Effector memory CD8-positive, alpha-beta T cell (primary cell): ENCODE measurements at regions not wholly inside any gene's neighbourhood (a gene's known extent, or its start where the extent isn't known, plus 50 kb on each side); places are given as distances from the start of the nearest gene placed in this dataset.

Experiments used
- ATAC-seq: fragments of 150-1000 bp; cut with Tn5 transposase; replicated peaks from 2 replicates; pipeline ENCODE4 v1.10.0; 2021; ENCODE audit warnings: mild to moderate bottlenecking, moderate library complexity
- DNase-seq, 3 experiments: peaks; one replicate each; pipeline ENCODE4 v3.0.0; 2021
- H3K27ac Mint-ChIP-seq, 2 donors: one replicate each; pipeline ENCODE4 v1.8.0; 2022; ENCODE audit warnings: mild to moderate bottlenecking in 2 of 2, mixed read lengths in 2 of 2, moderate library complexity in 2 of 2
- H3K27me3 Mint-ChIP-seq, 2 donors: one replicate each; pipeline ENCODE4 v1.8.0; 2022; ENCODE audit warnings: mixed read lengths in 2 of 2
- H3K36me3 Mint-ChIP-seq: one replicate; pipeline ENCODE4 v1.8.0; 2022; ENCODE audit warnings: mild to moderate bottlenecking, moderate library complexity, mixed read lengths; ENCODE audit not compliant: insufficient read depth
- H3K4me1 Mint-ChIP-seq, 2 donors: one replicate each; pipeline ENCODE4 v1.8.0; 2022; ENCODE audit warnings: low read depth in 2 of 2, mixed read lengths in 2 of 2
- H3K4me3 Mint-ChIP-seq, 2 donors: one replicate each; pipeline ENCODE4 v1.8.0; 2022; ENCODE audit warnings: mild to moderate bottlenecking in 2 of 2, mixed read lengths in 2 of 2, moderate library complexity in 2 of 2
- H3K9me3 Mint-ChIP-seq, 2 donors: one replicate each; pipeline ENCODE4 v1.8.0; 2022; ENCODE audit warnings: mixed read lengths in 2 of 2

DNA sequence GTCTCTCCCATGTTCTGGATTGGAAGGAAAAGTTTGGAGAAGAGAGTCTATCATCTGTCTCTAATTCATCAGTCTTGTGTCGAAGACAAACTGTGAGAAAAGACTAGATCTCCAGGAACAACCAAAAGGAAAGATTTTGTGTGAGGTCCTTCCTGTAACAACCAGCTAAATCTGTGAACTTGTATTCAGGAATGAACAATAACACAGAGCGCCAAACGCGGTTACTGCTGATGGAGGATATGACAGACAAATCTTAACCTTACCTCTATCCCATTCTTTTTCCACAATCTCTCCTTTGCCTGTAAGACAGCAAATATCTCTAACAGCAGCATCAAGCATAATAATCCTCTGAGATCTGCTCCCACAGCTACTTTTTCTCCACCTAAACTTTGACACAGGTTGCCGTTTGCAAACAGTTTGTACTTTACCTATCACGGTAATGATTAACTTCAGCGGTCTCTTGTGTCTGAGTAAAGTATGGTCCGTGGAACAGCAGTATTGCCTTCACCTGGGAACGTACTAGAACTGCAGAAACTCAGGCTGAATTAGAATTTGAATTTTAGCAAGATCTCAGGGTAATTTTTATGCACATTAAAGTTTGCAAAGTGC lies 387.6 kb downstream of the ELAVL2 start:
- ATAC-seq = no peak
- no peak for DNase-seq
- H3K27ac Mint-ChIP-seq = no peak overlapping the region
- H3K36me3 Mint-ChIP-seq = no peaks in the 10 kb centered on the region
- peaks cover 0 to 8% of the 10 kb centered on the region in 2 donors for H3K9me3 Mint-ChIP-seq
- H3K4me3 Mint-ChIP-seq = no peak overlapping the region
- no peaks in the 10 kb centered on the region for H3K4me1 Mint-ChIP-seq
- H3K27me3 Mint-ChIP-seq = no peaks in the 10 kb centered on the region

DNA sequence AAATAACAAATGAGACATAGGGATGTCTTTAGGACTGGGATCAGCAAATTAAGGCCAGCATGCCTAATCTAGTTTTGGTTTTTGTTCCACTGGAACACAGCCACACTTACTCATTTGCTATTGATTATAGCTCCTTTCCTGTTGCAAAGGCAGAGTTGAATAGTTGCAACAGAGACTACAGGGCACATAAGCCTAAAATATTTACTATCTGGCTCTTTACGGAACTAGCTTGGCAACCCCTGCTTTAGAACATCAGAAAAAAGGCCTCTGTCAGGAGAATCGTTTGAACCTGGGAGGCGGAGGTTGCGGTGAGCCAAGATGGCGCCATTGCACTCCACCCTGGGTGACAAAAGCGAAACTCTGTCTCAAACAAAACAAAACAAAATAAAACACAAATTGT lies 384.8 kb downstream of the ELAVL2 start:
- Mint-ChIP-seq H3K36me3 (no peaks in the 10 kb centered on the region), H3K27me3 (no peaks in the 10 kb centered on the region), H3K4me3 (no peak overlapping the region), H3K27ac (no peak overlapping the region), H3K4me1 (no peaks in the 10 kb centered on the region), H3K9me3 (peaks cover 2 to 8% of the 10 kb centered on the region in 2 donors)
- DNase-seq (no peak), ATAC-seq (no peak)

DNA sequence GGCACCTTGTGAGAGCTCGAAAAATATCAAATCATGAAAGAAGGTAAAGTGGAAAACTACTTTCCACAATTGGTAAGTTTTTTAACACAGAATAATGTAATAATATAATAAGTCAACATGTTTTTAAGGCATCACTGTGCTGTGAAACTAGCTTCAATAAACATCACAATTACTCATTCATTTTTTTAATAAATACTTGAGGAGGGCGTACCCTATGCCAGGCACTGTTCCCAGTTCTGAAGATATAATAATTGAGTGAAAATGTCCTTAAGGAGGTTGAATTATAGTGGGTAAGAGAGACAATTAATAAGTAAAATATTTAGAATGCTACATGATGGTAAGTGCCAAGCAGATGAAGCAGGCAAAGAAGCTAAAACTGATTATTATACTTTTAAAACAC lies 381.4 kb downstream of the ELAVL2 start:
- ATAC-seq (no peak), DNase-seq (no peak)
- peaks cover 2 to 9% of the 10 kb centered on the region in 2 donors for H3K9me3 Mint-ChIP-seq
- no peaks in the 10 kb centered on the region for H3K36me3 Mint-ChIP-seq
- H3K4me1 Mint-ChIP-seq = no peaks in the 10 kb centered on the region
- no peak overlapping the region for H3K4me3 Mint-ChIP-seq
- H3K27me3 Mint-ChIP-seq = no peaks in the 10 kb centered on the region
- H3K27ac Mint-ChIP-seq = no peak overlapping the region

DNA sequence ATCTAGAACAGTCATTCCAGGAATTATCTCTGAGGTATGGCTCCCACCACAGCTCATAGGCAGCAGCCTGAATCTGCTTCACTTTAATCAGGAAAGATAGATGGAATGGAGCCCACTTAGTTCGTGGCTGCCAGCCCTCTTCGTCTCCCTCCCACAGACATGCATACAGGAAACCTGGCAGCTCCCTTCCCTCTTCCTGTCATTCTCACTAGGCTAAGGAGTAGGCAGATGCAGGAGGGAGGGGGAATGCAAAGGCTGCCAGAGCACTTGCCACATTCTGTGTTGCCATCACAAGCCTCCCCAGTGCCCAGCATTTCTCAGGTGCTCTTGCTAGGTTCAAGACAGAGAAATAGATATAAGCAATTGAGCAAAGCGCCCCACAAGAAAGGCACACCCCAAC lies 378.9 kb downstream of the ELAVL2 start:
- Mint-ChIP-seq H3K27ac (no peak overlapping the region), H3K4me1 (no peaks in the 10 kb centered on the region), H3K36me3 (no peaks in the 10 kb centered on the region), H3K4me3 (no peak overlapping the region), H3K9me3 (peaks cover 6 to 7% of the 10 kb centered on the region in 2 donors), H3K27me3 (no peaks in the 10 kb centered on the region)
- DNase-seq = no peak
- no peak for ATAC-seq

DNA sequence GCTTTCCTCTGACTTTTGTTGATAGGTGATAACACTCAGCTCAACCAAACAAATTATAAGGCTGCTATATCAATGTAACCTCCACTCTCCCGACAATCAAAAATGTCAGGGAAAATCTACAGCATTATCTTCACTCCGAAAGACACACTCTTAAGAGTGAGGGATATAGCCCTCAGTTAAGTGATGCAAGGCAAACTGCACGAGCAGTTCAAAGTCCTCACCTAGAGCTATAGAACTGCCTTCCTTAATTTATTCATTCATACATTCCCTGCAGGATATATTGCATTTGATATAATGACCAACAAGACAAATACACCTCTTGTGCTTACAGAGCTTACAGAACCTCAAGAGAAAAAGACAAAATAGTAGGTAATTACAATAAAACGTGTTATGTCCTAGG lies 378.1 kb downstream of the ELAVL2 start:
- no peaks in the 10 kb centered on the region for H3K36me3 Mint-ChIP-seq
- no peak overlapping the region for H3K27ac Mint-ChIP-seq
- no peak for DNase-seq
- no peak for ATAC-seq
- H3K4me1 Mint-ChIP-seq = no peaks in the 10 kb centered on the region
- peaks cover 6 to 7% of the 10 kb centered on the region in 2 donors for H3K9me3 Mint-ChIP-seq
- no peaks in the 10 kb centered on the region for H3K27me3 Mint-ChIP-seq
- H3K4me3 Mint-ChIP-seq = no peak overlapping the region

DNA sequence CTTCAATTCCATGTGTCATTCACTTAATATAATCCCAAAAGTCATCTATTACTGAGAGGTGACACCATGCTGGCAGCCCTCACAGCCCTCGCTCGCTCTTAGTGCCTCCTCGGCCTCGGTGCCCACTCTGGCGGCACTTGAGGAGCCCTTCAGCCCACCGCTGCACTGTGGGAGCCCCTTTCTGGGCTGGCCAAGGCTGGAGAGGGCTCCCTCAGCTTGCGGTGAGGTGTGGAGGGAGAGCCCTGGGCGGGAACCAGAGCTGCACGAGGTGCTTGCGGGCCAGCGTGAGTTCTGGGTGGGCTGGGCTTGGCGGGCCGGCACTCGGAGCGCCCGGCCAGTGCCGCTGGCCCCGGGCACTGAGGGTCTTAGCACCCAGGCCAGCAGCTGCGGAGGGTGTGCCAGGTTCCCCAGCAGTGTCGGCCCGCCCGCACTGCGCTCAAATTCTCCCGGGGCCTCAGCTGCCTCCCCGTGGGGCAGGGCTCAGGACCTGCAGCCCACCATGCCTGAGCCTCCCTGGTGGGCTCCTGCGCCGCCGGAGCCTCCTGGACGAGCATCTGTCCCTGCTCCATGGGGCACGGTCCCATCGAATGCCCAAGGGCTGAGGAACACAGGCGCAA lies 374.1 kb downstream of the ELAVL2 start:
- Mint-ChIP-seq H3K4me3 (no peak overlapping the region), H3K27me3 (no peaks in the 10 kb centered on the region), H3K9me3 (peaks cover 5 to 11% of the 10 kb centered on the region in 2 donors), H3K27ac (no peak overlapping the region), H3K36me3 (no peaks in the 10 kb centered on the region), H3K4me1 (no peaks in the 10 kb centered on the region)
- no peak for DNase-seq
- no peak for ATAC-seq

DNA sequence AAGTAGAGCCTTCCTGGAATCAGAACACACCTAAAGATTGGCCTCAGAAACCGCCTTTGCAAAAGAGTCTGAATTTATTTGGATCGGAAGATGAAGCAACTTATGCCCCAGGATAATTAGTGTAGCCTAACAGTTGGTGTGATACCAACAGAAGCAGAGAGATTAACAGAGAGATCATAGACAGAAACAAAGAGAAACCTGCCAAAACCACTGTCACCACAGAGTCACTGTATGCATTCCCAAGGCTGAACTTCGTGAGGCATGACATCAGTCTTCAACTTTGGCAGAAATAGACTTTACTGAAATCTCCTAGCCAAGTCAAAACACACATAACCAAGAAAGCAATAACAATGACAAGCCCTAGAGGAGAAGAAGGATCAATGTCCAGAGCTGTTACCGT lies 361.8 kb downstream of the ELAVL2 start:
- Mint-ChIP-seq H3K4me3 (no peak overlapping the region), H3K36me3 (no peaks in the 10 kb centered on the region), H3K4me1 (no peaks in the 10 kb centered on the region), H3K27me3 (no peaks in the 10 kb centered on the region), H3K27ac (no peak overlapping the region), H3K9me3 (peaks cover 15 to 30% of the 10 kb centered on the region in 2 donors)
- no peak for DNase-seq
- ATAC-seq = no peak

DNA sequence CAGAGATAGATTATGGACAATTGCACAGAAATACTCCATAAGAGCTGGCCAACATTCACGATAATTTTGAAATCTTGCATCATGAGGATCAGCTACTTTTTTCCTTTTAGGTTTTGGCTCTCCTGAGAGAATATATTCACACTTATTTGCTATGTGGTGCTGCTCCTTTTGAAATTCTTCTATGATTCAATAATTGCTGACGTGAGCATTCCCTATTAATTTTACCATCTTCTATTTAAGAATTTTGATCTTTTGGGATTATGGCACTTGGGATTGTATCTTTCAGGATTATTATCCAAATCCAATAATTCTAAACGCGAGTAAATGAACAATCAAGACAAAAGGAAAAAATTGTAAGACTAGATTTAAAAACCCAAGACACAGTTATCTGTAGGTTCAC lies 358.8 kb downstream of the ELAVL2 start:
- H3K27me3 Mint-ChIP-seq = no peaks in the 10 kb centered on the region
- DNase-seq = no peak
- peaks cover 15 to 30% of the 10 kb centered on the region in 2 donors for H3K9me3 Mint-ChIP-seq
- H3K27ac Mint-ChIP-seq = no peak overlapping the region
- H3K4me1 Mint-ChIP-seq = no peaks in the 10 kb centered on the region
- no peak for ATAC-seq
- no peak overlapping the region for H3K4me3 Mint-ChIP-seq
- no peaks in the 10 kb centered on the region for H3K36me3 Mint-ChIP-seq

DNA sequence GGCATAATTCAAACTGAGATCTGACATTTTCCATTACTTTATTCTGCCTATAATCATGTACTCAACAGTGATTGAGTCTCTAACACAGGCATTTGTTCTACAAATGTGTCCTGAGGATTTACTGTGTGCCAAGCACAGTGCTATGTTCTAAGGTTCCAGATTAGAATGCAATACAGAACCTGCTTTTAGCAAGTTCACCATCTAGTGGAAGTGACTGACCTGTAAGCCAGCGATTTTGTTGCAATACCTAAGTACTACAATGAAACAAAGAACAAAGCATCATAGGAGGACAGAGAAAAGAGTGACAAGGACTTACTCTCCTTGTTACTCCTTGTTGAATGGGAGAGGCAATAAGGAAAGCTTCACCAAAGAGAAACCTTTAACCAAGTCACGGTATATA lies 348.1 kb downstream of the ELAVL2 start:
- no peak overlapping the region for H3K4me3 Mint-ChIP-seq
- H3K27me3 Mint-ChIP-seq = no peaks in the 10 kb centered on the region
- H3K27ac Mint-ChIP-seq = no peak overlapping the region
- H3K36me3 Mint-ChIP-seq = no peaks in the 10 kb centered on the region
- peaks cover 7% of the 10 kb centered on the region in 2 donors for H3K9me3 Mint-ChIP-seq
- peaks cover 0 to 3% of the 10 kb centered on the region in 2 donors for H3K4me1 Mint-ChIP-seq
- DNase-seq = no peak
- no peak for ATAC-seq

DNA sequence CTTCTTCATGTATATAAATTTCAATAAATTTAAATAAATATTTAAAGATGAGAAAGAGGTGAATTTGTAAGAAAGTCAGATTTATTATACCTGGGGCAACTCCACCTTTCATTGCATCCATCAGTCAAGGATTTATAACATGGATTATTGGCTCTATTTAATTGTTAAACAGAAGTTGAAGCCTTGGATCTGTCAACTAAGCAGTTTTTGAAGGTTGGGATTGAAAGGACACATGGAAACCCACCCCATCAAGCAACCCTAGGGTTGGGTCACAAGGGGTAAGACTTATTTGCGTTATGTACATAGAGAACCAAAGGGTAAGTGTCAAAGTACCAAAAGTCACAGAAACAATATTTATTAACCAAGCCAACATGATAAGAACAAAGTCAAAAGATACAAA lies 342.5 kb downstream of the ELAVL2 start:
- Mint-ChIP-seq H3K27ac (no peak overlapping the region), H3K9me3 (peaks cover 5 to 7% of the 10 kb centered on the region in 2 donors), H3K4me3 (no peak overlapping the region), H3K36me3 (no peaks in the 10 kb centered on the region), H3K27me3 (no peaks in the 10 kb centered on the region), H3K4me1 (peaks cover 0 to 3% of the 10 kb centered on the region in 2 donors)
- no peak for ATAC-seq
- DNase-seq = no peak

DNA sequence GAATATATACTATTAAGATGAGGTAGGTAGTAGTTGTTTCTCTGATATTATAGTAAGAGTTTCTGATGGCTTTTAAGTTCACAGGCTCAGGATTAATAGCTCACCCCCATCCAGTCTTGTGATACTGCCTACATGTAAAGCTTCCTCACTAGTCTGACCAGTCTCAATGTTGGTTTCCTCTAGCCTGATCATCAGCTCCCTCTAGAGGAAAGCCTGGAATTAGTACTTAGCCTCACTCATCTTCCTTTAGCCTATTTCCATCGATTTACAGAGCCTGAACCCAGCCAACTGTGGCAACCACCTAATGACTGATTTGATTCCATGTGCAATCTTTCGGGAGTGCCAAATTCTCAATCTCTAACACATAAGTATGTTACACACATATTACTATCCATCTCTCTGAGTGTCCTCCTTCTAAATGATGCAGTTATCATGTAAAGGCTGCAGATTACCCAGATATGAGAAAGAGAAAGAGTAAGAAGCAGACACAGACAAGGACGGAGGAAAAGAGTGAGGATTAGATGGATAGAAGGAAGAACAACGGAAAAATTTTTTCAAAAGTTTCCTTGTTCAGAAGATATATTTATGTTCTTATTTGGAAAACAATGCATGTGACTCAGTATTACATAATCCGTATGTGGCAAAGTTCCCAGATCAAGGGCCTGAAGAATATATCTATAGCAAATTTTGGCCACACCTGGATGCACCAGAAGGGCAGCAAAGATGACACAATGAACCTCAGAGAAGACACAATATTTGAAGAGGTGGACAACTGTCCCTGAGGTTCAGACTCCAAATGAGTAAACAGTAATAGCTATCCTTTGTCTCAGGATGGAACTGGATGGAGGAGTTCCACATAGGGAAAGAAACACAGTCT lies 333.7 kb downstream of the ELAVL2 start:
- no peak for ATAC-seq
- no peak for DNase-seq
- no peak overlapping the region for H3K4me3 Mint-ChIP-seq
- H3K27ac Mint-ChIP-seq = no peak overlapping the region
- H3K27me3 Mint-ChIP-seq = no peaks in the 10 kb centered on the region
- H3K36me3 Mint-ChIP-seq = no peaks in the 10 kb centered on the region
- H3K4me1 Mint-ChIP-seq = no peaks in the 10 kb centered on the region
- no peaks in the 10 kb centered on the region for H3K9me3 Mint-ChIP-seq

DNA sequence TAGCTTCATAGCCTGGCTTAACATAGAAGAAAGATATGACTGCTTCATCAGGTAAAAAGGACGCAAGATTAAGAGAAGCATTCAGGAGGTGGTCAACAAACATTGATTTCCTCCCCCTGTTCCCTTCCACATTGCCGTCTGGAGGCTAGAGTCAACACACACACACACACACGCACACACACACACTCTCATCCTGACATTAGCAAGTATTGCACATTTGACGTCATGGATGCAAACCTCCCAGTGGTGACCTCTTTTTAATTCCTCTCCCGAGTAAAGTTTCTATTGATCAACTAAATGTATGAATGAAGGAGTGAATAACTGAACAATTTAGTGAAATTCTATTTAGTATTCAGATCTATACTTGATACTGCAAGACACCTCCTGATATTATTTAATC lies 332.8 kb downstream of the ELAVL2 start:
- H3K27ac Mint-ChIP-seq = no peak overlapping the region
- H3K36me3 Mint-ChIP-seq = no peaks in the 10 kb centered on the region
- H3K4me3 Mint-ChIP-seq = no peak overlapping the region
- no peaks in the 10 kb centered on the region for H3K4me1 Mint-ChIP-seq
- DNase-seq (no peak), ATAC-seq (no peak)
- no peaks in the 10 kb centered on the region for H3K27me3 Mint-ChIP-seq
- H3K9me3 Mint-ChIP-seq = peaks cover 0 to 4% of the 10 kb centered on the region in 2 donors

DNA sequence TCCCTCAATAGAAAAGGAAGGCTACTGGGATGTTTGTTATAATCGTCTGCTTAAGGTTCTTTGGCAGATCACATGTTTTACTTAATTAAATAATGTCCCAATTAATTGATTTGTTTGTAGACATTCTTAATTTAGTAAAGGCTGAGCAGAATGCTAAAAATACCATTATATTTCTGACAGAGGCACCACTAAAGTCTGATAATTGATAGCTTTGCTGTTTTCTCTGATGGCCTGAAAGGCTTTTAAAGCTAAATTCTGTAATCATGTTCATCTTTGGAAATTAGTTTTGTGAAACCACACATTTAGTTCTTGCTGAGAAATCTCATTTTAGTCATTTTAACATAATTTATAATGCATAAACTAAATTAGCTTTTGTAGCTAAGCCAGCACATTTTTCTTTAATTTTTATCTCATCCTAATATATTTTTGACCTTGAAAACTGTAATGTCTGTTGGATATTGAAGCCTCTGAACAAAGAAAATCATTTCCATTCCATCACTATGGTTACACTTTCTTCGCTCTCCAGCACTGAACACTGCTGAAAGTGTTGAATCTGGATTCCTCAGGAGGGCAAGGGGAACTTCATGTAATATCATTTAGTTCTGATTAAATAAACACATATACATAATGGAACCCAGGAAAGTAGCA lies 329.4 kb downstream of the ELAVL2 start:
- H3K4me3 Mint-ChIP-seq = no peak overlapping the region
- no peak for DNase-seq
- H3K27me3 Mint-ChIP-seq = no peaks in the 10 kb centered on the region
- H3K9me3 Mint-ChIP-seq = peaks cover 8% of the 10 kb centered on the region in 2 donors
- no peak overlapping the region for H3K27ac Mint-ChIP-seq
- ATAC-seq = no peak
- no peaks in the 10 kb centered on the region for H3K36me3 Mint-ChIP-seq
- no peaks in the 10 kb centered on the region for H3K4me1 Mint-ChIP-seq
